ENCODE measurements at regions not wholly inside any gene's neighbourhood (a gene's known extent, or its start where the extent isn't known, plus 50 kb on each side); places are given as distances from the start of the nearest gene placed in this dataset.
"Not testable (repeated sequence)": the region's sequence is repeated elsewhere in the genome, so short reads cannot be mapped to it uniquely, and the experiment has no call there.

- FAIRE-seq, result no peak
These were observed 109.2 kb upstream of the SLC6A11 start for GRCh38 chr3:10706740-10707399.

- no peak for FAIRE-seq
These were observed 108.4 kb upstream of the SLC6A11 start for GRCh38 chr3:10707400-10708215.

- no peak for FAIRE-seq
These were observed 107.7 kb upstream of the SLC6A11 start for GRCh38 chr3:10708216-10708893.

DNA sequence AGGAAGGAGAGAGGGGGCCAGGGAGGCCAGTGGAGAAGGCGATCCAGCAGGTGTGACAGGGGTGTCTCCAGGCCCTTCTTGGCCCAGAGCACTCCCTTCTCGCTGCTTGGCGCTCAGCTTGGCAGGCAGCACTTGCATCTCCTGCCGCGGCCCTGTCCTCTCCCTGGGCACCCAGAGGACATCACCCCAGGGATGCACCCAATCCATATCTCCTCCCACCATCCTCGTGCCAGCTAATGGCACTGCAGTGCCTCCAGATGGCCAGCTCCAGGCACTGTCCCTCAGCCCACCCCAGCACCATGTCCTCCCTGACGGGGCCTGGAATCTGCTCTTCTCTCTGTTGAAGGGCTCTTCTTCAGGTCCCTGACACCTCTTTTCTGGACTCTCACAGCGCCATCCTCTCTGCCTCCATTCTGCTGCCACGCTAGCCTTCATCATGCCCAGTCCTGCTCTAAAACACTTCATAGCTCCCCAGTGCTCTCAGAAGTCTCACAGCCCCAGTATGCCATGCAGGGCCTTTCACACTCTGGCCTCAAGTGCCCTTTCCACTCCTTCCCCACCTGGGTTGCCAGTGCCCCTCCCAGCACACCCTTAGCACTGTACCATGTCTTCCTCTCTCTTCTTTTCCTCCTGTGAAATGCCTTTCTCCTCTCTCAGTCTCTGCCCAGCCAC is 106.8 kb upstream of the SLC6A11 start:
- FAIRE-seq, result no peak

GRCh38 chr3:10712121-10712520 is 103.9 kb upstream of the SLC6A11 start:
- FAIRE-seq, result no peak

DNA sequence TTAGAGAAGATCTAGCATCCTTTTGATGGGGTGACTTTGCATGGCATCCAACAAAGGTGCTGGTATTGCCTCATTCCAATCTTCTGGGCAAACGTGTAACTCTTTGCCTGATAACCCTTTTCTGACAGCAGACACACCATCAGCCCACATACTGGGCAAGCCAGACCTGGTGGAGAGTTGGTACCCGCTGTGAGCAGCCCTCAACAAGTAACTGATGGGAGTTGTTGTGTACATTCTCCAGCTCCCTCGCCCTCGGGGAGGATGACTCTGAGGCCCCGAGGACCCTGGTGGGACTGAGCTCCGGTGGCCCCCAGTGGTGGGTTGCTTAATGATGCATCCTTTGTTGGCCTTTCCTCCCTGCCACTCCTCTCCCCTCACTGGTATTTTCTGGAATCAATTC is 102.4 kb upstream of the SLC6A11 start:
- no peak for FAIRE-seq

DNA sequence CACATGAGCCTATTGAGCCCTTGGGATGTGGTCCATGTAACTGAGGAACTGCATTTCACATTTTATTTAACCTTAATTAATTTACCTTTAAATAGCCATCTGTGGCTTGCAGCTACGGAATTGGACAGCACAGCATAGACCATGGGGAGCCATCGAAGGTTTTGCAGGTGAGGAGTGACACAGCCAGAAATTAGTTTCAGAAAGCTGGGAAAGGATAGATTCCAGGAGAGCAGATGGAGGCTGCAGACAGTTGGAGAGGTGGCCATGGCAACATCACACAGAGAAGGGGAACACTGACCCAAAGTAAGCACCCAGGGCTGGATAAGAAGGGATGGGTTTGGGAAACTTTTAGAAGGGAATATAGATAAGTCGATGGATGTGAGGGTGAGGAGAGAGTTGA is 100.1 kb upstream of the SLC6A11 start:
- FAIRE-seq, result no peak

DNA sequence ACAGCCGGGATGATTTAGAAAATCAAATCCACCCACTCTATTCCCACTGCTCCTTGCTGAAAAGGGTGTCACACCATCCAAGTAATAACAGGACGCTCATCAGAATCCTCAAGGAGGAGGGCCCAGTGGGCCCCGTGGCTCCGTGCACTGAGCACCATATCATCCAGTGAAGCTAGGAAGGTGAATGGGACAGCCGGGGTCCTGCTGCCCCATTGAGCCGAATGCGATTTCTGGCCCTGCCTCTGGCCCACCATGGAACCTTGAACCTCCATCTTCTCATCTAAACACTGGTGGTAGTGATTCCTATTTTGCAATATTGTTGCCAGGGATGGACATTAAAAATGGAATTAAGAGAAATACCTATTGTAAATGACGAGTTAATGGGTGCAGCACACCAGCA is 99.1 kb upstream of the SLC6A11 start:
- no peak for FAIRE-seq

DNA sequence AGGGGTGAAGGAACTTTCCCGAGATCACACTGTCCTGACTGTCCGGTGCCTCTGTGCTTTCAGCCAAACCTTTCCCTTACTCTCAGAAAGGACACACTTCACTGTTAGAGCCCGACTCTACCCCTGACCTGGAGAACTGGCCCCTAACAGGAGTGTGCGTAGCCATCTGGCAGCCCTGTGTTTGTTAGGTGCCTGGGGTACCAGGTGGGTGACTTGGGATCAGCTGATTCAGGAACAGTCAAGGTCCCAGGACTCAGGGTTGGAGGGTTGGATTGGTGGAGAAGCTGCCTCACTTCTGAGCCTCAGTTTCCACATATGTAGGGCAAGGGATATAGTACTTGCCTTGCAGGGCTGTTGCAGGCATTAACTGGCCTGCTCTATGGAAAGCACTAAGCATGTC is 98.3 kb upstream of the SLC6A11 start:
- no peak for FAIRE-seq

DNA sequence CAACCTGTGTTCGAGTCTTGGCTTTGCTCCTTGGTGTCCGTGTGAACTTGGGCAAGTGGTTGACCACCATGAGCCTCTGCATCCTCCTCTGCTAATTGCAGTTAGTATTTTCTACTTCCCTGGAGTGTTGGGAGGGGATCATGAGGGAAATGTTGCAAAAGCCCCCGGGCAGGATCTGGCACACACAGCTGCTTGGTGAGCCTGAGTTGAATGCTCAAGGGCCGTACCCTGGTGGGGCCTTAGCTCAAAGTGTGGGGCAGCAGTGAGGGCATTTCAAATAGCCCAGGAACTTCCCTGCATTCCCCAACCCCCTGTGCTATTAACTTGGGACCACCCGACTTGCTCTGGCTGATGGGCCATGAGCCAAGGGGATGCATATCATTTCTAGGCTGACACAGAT is 94.9 kb upstream of the SLC6A11 start:
- no peak for FAIRE-seq

DNA sequence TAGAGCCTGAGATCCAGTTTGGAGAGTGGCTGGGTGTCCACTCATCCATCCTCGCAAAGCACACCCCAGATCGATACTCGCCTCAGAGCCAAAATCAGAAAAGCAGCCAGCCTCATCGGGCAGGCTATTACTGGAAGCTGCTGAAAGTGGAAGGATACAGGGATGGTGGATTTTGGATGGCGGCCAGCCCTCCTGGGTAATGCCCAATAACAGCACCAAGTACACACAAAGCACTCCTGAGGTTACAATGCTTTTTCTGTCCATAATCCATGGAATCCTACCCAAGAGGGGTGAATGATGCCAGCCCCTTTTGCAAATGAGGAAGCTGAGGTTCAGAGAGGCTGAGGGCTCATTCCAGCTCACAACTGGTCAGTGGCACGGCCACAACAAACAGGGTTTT is 93.1 kb upstream of the SLC6A11 start:
- FAIRE-seq, result no peak

- no peak for FAIRE-seq
These were observed 92.0 kb upstream of the SLC6A11 start for GRCh38 chr3:10723991-10724390.

- no peak for FAIRE-seq
These were observed 91.0 kb upstream of the SLC6A11 start for GRCh38 chr3:10725067-10725466.

- no peak for FAIRE-seq
These were observed 90.2 kb upstream of the SLC6A11 start for GRCh38 chr3:10725846-10726245.

DNA sequence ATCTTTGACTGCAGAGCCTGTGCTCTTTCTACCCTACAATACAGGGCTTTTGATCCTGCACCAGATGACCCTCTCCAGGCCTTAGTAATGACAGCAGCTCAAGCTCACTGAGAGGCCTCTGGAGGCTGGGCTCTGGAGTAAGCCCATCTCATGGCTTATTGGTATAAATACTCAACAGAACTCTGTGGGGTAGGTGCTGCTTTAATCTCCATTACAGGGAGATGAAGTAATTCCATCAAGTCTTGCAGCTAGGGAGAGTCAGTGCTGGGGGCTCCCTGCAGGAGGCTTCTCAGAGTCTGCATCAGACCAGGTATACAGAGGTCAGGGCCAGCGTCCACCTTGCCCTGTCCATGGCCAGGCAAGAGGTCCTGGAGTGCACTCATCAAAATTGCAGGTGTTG is 89.2 kb upstream of the SLC6A11 start:
- FAIRE-seq, result no peak

DNA sequence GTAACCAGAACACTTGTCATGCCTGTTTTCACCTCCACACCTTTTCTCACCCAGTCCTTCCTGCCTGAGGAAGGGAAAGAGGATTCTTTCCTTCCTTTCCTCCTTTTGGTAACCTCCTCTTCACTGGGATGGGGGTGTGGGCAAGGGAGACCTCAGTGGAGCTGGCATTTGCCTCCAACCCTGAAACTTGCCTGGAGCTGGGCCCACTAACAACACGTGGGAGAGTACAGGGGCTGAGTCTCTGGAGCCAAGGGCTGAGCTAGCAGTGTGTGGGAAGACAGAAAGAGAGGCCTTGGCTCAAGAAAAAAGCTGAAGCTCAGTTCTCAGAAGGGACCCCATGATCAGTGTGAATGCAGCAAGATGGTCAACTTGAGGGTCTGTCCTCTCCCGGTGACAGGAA is 86.6 kb upstream of the SLC6A11 start:
- FAIRE-seq, result no peak

DNA sequence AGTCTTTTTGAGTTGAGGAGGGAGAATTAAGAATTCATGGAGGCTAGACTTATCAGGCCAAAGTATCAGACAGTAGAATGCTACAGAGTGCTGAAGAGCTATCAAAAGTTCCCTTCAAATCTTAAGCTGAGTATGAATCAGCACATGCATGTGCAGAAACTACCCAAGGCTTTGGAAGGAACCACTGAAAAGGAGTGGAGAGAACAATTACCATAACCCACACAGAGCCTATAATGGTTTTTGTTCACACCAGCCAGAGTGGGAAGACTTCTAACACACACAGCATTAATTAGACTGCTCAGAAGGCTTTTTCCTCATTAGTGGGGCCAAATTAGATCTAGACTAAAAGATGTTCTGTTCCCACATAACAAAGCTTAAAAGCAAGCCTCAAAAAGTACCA is 83.7 kb upstream of the SLC6A11 start:
- no peak for FAIRE-seq

GRCh38 chr3:10733297-10733696 is 82.7 kb upstream of the SLC6A11 start:
- no peak for FAIRE-seq

- not testable (repeated sequence) for FAIRE-seq
These were observed 79.6 kb upstream of the SLC6A11 start for GRCh38 chr3:10736444-10736843.

- FAIRE-seq, result no peak
These were observed 78.2 kb upstream of the SLC6A11 start for GRCh38 chr3:10737785-10738184.

GRCh38 chr3:10738688-10739372 is 77.2 kb upstream of the SLC6A11 start:
- FAIRE-seq, result no peak

- no peak for FAIRE-seq
These were observed 75.1 kb upstream of the SLC6A11 start for GRCh38 chr3:10740954-10741353.

Data from endometrium (tissue), 2 donors.